Stimulated activated CD8-positive, alpha-beta memory T cell treated with anti-CD3 and anti-CD28 coated beads, Interleukin-4, amount 100 ng/mL, for 1 hour (primary cell): ENCODE measurements at regions not wholly inside any gene's neighbourhood (a gene's known extent, or its start where the extent isn't known, plus 50 kb on each side); places are given as distances from the start of the nearest gene placed in this dataset.

ENCODE experiments used
- DNase-seq, 2 donors: peaks; one replicate each; pipeline ENCODE4 v3.0.0-alpha.2; 2020; ENCODE audit warnings: low read depth in 2 of 2, low spot score in 1 of 2

- no peak for DNase-seq
Measured at GRCh38 chr22:49048591-49048990, 779.1 kb downstream of the BRD1 start.

GRCh38 chr22:49047447-49047846 is 780.2 kb downstream of the BRD1 start:
- no peak for DNase-seq

GRCh38 chr22:49046546-49047361 is 780.9 kb downstream of the BRD1 start:
- no peak for DNase-seq

GRCh38 chr22:49046000-49046545 is 781.6 kb downstream of the BRD1 start:
- DNase-seq = no peak

GRCh38 chr22:49045276-49045675 is 782.4 kb downstream of the BRD1 start:
- DNase-seq = no peak

GRCh38 chr22:49044776-49045175 is 782.9 kb downstream of the BRD1 start:
- no peak for DNase-seq

GRCh38 chr22:49044091-49044490 is 783.6 kb downstream of the BRD1 start:
- no peak for DNase-seq

GRCh38 chr22:49042877-49043859 is 784.5 kb downstream of the BRD1 start:
- DNase-seq = no peak

GRCh38 chr22:49042066-49042465 is 785.6 kb downstream of the BRD1 start:
- DNase-seq = no peak

GRCh38 chr22:49040754-49041467 is 786.8 kb downstream of the BRD1 start:
- DNase-seq = no peak

- DNase-seq = no peak
Measured at GRCh38 chr22:49040111-49040510, 787.6 kb downstream of the BRD1 start.

- DNase-seq = no peak
Measured at GRCh38 chr22:49039625-49040024, 788.0 kb downstream of the BRD1 start.

- no peak for DNase-seq
Measured at GRCh38 chr22:49037701-49038245, 789.9 kb downstream of the BRD1 start.

- DNase-seq = no peak
Measured at GRCh38 chr22:49036513-49036912, 791.2 kb downstream of the BRD1 start.

GRCh38 chr22:49035818-49036457 is 791.7 kb downstream of the BRD1 start:
- no peak for DNase-seq

- no peak for DNase-seq
Measured at GRCh38 chr22:49034836-49035817, 792.5 kb downstream of the BRD1 start.

GRCh38 chr22:49033616-49034015 is 794.1 kb downstream of the BRD1 start:
- DNase-seq = no peak

GRCh38 chr22:49032821-49033220 is 794.9 kb downstream of the BRD1 start:
- no peak for DNase-seq

GRCh38 chr22:49031746-49032330 is 795.8 kb downstream of the BRD1 start:
- DNase-seq = no peak
